ENCODE measurements at regions not wholly inside any gene's neighbourhood (a gene's known extent, or its start where the extent isn't known, plus 50 kb on each side); places are given as distances from the start of the nearest gene placed in this dataset.
"Not testable (repeated sequence)": the region's sequence is repeated elsewhere in the genome, so short reads cannot be mapped to it uniquely, and the experiment has no call there.

- DNase-seq: no peak
- in situ Hi-C loops (cut with MboI; ENCODE audit: low pct_unique_long_range_greater_than_20kb, low sequenced_read_pairs): no loop called here
Measured at GRCh38 chr1:165147799-165148198, 208.7 kb downstream of the LMX1A start.

- in situ Hi-C loops (cut with MboI; ENCODE audit: low pct_unique_long_range_greater_than_20kb, low sequenced_read_pairs): no loop called here
- DNase-seq: peak; percentile 62
Measured at GRCh38 chr1:165144757-165145397, 211.6 kb downstream of the LMX1A start.

- DNase-seq: peak; percentile 30
- in situ Hi-C loops (cut with MboI; ENCODE audit: low pct_unique_long_range_greater_than_20kb, low sequenced_read_pairs): no loop called here
Measured at GRCh38 chr1:165143437-165144065, 213.0 kb downstream of the LMX1A start.

- DNase-seq: no peak
- in situ Hi-C loops (cut with MboI; ENCODE audit: low pct_unique_long_range_greater_than_20kb, low sequenced_read_pairs): no loop called here
Measured at GRCh38 chr1:165138960-165139359, 217.6 kb downstream of the LMX1A start.

- in situ Hi-C loops (cut with MboI; ENCODE audit: low pct_unique_long_range_greater_than_20kb, low sequenced_read_pairs): no loop called here
- DNase-seq: no peak
Measured at GRCh38 chr1:165137551-165138316, 218.8 kb downstream of the LMX1A start.

GRCh38 chr1:165134431-165134830 is 222.1 kb downstream of the LMX1A start:
- in situ Hi-C loops (cut with MboI; ENCODE audit: low pct_unique_long_range_greater_than_20kb, low sequenced_read_pairs): no loop called here

GRCh38 chr1:165129568-165130164 is 226.8 kb downstream of the LMX1A start:
- in situ Hi-C loops (cut with MboI; ENCODE audit: low pct_unique_long_range_greater_than_20kb, low sequenced_read_pairs): no loop called here
- peak; percentile 50 for DNase-seq

More at GRCh38 chr1:165134431-165134830, 222.1 kb downstream of the LMX1A start:
- no peak for DNase-seq

GRCh38 chr1:165124772-165125171 is 231.7 kb downstream of the LMX1A start:
- no peak for DNase-seq
- in situ Hi-C loops (cut with MboI; ENCODE audit: low pct_unique_long_range_greater_than_20kb, low sequenced_read_pairs): no loop called here

- no peak for DNase-seq
- in situ Hi-C loops (cut with MboI; ENCODE audit: low pct_unique_long_range_greater_than_20kb, low sequenced_read_pairs): no loop called here
Measured at GRCh38 chr1:165119086-165119485, 237.4 kb downstream of the LMX1A start.

GRCh38 chr1:165117482-165117881 is 239.0 kb downstream of the LMX1A start:
- in situ Hi-C loops (cut with MboI; ENCODE audit: low pct_unique_long_range_greater_than_20kb, low sequenced_read_pairs): no loop called here

GRCh38 chr1:165116732-165117131 is 239.8 kb downstream of the LMX1A start:
- in situ Hi-C loops (cut with MboI; ENCODE audit: low pct_unique_long_range_greater_than_20kb, low sequenced_read_pairs): no loop called here
- no peak for DNase-seq

More at GRCh38 chr1:165117482-165117881, 239.0 kb downstream of the LMX1A start:
- no peak for DNase-seq

GRCh38 chr1:165116171-165116570 is 240.3 kb downstream of the LMX1A start:
- in situ Hi-C loops (cut with MboI; ENCODE audit: low pct_unique_long_range_greater_than_20kb, low sequenced_read_pairs): no loop called here
- DNase-seq: no peak

- DNase-seq: no peak
Measured at GRCh38 chr1:165114889-165115285, 241.6 kb downstream of the LMX1A start.

GRCh38 chr1:165114022-165114888 is 242.3 kb downstream of the LMX1A start:
- peak; percentile 49 for DNase-seq
- in situ Hi-C loops (cut with MboI; ENCODE audit: low pct_unique_long_range_greater_than_20kb, low sequenced_read_pairs): no loop called here

More at GRCh38 chr1:165114889-165115285, 241.6 kb downstream of the LMX1A start:
- in situ Hi-C loops (cut with MboI; ENCODE audit: low pct_unique_long_range_greater_than_20kb, low sequenced_read_pairs): no loop called here

GRCh38 chr1:165112260-165112659 is 244.3 kb downstream of the LMX1A start:
- in situ Hi-C loops (cut with MboI; ENCODE audit: low pct_unique_long_range_greater_than_20kb, low sequenced_read_pairs): no loop called here
- no peak for DNase-seq

- in situ Hi-C loops (cut with MboI; ENCODE audit: low pct_unique_long_range_greater_than_20kb, low sequenced_read_pairs): no loop called here
- DNase-seq: no peak
Measured at GRCh38 chr1:165109013-165109412, 247.5 kb downstream of the LMX1A start.

- DNase-seq; in situ Hi-C loops (cut with MboI; ENCODE audit: low pct_unique_long_range_greater_than_20kb, low sequenced_read_pairs): not testable (repeated sequence)
Measured at GRCh38 chr1:165092542-165093162, 263.9 kb downstream of the LMX1A start.

GRCh38 chr1:165080253-165080896 is 276.1 kb downstream of the LMX1A start:
- DNase-seq: no peak
- in situ Hi-C loops (cut with MboI; ENCODE audit: low pct_unique_long_range_greater_than_20kb, low sequenced_read_pairs): no loop called here
